Bronchial epithelial cell (primary cell): ENCODE measurements at regions not wholly inside any gene's neighbourhood (a gene's known extent, or its start where the extent isn't known, plus 50 kb on each side); places are given as distances from the start of the nearest gene placed in this dataset.

ENCODE experiments used
- DNase-seq: peaks from one replicate; pipeline ENCODE4 v3.0.0-alpha.2; 2010; ENCODE audit warnings: low read depth
- FAIRE-seq: peaks from 2 replicates; lab custom pipeline; 2011; peaks lifted over from hg19 to GRCh38; lab: Jason Lieb, UNC
- H3K27me3 ChIP-seq: 2 replicates; pipeline ENCODE4 v1.5.1; 2011; ENCODE audit warnings: low read length; ENCODE audit not compliant: control insufficient read depth, insufficient read depth
- H3K36me3 ChIP-seq: 2 replicates; pipeline ENCODE4 v1.5.1; 2011; ENCODE audit warnings: low read length; ENCODE audit not compliant: control insufficient read depth, insufficient read depth
- H3K4me3 ChIP-seq: 2 replicates; pipeline ENCODE4 v1.5.1; 2011; ENCODE audit warnings: mild to moderate bottlenecking, low read depth, low read length, control low read depth
- CTCF ChIP-seq: IDR thresholded peaks from 2 replicates; pipeline ENCODE4 v1.5.1; 2011; ENCODE audit warnings: mild to moderate bottlenecking, moderate library complexity, low read length, control low read depth, inconsistent platforms; ENCODE audit not compliant: insufficient read depth, severe bottlenecking

- no peak for FAIRE-seq
- DNase-seq: no peak
- no peak overlapping the region for H3K4me3 ChIP-seq
- no peak for TF ChIP-seq CTCF
- no peaks in the 10 kb centered on the region for H3K36me3 ChIP-seq
- peaks cover 2% of the 10 kb centered on the region for H3K27me3 ChIP-seq
Measured at GRCh38 chr6:208938-209337, 83.3 kb upstream of the DUSP22 start.

GRCh38 chr6:209432-210103 is 82.7 kb upstream of the DUSP22 start:
- Histone ChIP-seq H3K36me3 (no peaks in the 10 kb centered on the region), H3K27me3 (peaks cover 2% of the 10 kb centered on the region), H3K4me3 (no peak overlapping the region)
- FAIRE-seq (no peak), DNase-seq (no peak)
- no peak for TF ChIP-seq CTCF

- no peak for DNase-seq
- FAIRE-seq: no peak
- no peak for TF ChIP-seq CTCF
- Histone ChIP-seq H3K36me3 (no peaks in the 10 kb centered on the region), H3K4me3 (no peak overlapping the region), H3K27me3 (peaks cover 2% of the 10 kb centered on the region)
Measured at GRCh38 chr6:210104-210456, 82.2 kb upstream of the DUSP22 start.

GRCh38 chr6:210778-211374 is 81.4 kb upstream of the DUSP22 start:
- H3K36me3 ChIP-seq: no peaks in the 10 kb centered on the region
- FAIRE-seq: no peak
- H3K27me3 ChIP-seq: peaks cover 2% of the 10 kb centered on the region
- H3K4me3 ChIP-seq: no peak overlapping the region
- DNase-seq: no peak
- no peak for TF ChIP-seq CTCF

- Histone ChIP-seq H3K27me3 (peaks cover 2% of the 10 kb centered on the region), H3K36me3 (no peaks in the 10 kb centered on the region), H3K4me3 (no peak overlapping the region)
- DNase-seq (no peak), FAIRE-seq (no peak)
- TF ChIP-seq CTCF: no peak
Measured at GRCh38 chr6:211871-212497, 80.3 kb upstream of the DUSP22 start.

- FAIRE-seq: no peak
- DNase-seq: no peak
Measured at GRCh38 chr6:213284-213683, 79.0 kb upstream of the DUSP22 start.

More at GRCh38 chr6:213284-213683, 79.0 kb upstream of the DUSP22 start:
- no peaks in the 10 kb centered on the region for H3K36me3 ChIP-seq
- TF ChIP-seq CTCF: no peak
- no peak overlapping the region for H3K4me3 ChIP-seq
- H3K27me3 ChIP-seq: peaks cover 2% of the 10 kb centered on the region
